Effector memory CD4-positive, alpha-beta T cell (primary cell): ENCODE measurements at regions not wholly inside any gene's neighbourhood (a gene's known extent, or its start where the extent isn't known, plus 50 kb on each side); places are given as distances from the start of the nearest gene placed in this dataset.
"Not testable (repeated sequence)": the region's sequence is repeated elsewhere in the genome, so short reads cannot be mapped to it uniquely, and the experiment has no call there.

Experiments used
- DNase-seq, 3 donors: peaks; one replicate each; pipeline ENCODE4 v3.0.0-alpha.2; 2020
- H3K27ac ChIP-seq: 2 replicates; pipeline ENCODE4 v1.7.0; 2013; ENCODE audit warnings: mild to moderate bottlenecking, low read length, moderate library complexity; ENCODE audit not compliant: insufficient read depth, poor library complexity, severe bottlenecking
- H3K27me3 ChIP-seq: replicated peaks from 2 replicates; pipeline ENCODE4 v1.7.0; 2013; ENCODE audit warnings: mild to moderate bottlenecking, low read length; ENCODE audit not compliant: insufficient read depth, control insufficient read depth, poor library complexity, severe bottlenecking
- H3K36me3 ChIP-seq: 2 replicates; pipeline ENCODE4 v1.7.0; 2013; ENCODE audit warnings: mild to moderate bottlenecking, low read length, moderate library complexity; ENCODE audit not compliant: control insufficient read depth, insufficient read depth
- H3K4me1 ChIP-seq: 2 replicates; pipeline ENCODE4 v1.7.0; 2013; ENCODE audit warnings: low read length, mild to moderate bottlenecking; ENCODE audit not compliant: control insufficient read depth, insufficient read depth, poor library complexity, severe bottlenecking
- H3K4me3 ChIP-seq: 2 replicates; pipeline ENCODE4 v1.7.0; 2013; ENCODE audit warnings: low read length, low read depth, mild to moderate bottlenecking; ENCODE audit not compliant: insufficient read depth, poor library complexity, severe bottlenecking
- H3K9me3 ChIP-seq: 2 replicates; pipeline ENCODE4 v1.7.0; 2013; ENCODE audit warnings: mild to moderate bottlenecking, low read length, moderate library complexity; ENCODE audit not compliant: control insufficient read depth

DNA sequence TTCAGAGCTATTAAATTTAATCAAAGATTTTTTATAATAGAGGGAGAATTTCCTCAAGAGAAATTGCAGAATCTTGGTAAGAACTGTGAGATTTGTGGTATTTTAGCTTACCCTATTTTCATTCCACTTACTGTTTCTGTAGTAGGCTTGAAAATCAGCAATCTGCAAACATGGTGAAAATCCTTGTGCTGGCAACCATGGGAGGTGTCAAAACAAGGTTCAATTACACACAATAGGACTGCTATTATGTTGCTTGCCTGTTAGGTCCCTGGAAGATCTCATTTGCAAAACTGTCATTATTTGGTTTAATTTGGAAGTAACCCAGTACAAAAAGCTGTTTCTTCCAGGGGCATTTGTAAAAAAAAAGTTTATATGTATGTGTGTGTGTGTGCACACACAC is 662.8 kb upstream of the SLITRK6 start:
- Histone ChIP-seq H3K27ac (no peak overlapping the region), H3K27me3 (no peaks in the 10 kb centered on the region), H3K4me3 (no peak overlapping the region), H3K9me3 (no peaks in the 10 kb centered on the region), H3K4me1 (no peaks in the 10 kb centered on the region), H3K36me3 (no peaks in the 10 kb centered on the region)
- DNase-seq, result no peak

DNA sequence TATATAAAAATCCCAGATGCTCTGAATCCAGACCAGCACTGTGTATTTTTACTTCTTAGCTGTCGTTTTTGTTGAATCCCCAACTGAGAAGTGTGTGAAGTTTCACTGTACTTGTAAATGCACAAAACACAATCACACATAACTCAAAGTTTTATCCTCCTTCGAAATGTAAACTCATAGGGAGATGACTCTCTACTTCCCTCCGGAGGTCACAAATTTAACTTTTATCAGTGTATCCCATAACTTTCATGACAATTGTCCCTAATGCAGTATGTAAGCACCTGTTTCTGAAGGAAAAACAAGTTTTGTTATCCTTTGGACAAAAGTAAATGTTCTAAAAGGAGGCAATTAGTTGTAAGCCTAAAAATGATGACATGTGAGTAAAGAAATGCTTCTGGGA is 665.0 kb upstream of the SLITRK6 start:
- Histone ChIP-seq H3K4me1 (no peaks in the 10 kb centered on the region), H3K4me3 (no peak overlapping the region), H3K27ac (no peak overlapping the region), H3K9me3 (no peaks in the 10 kb centered on the region), H3K27me3 (no peaks in the 10 kb centered on the region), H3K36me3 (no peaks in the 10 kb centered on the region)
- DNase-seq, result no peak

DNA sequence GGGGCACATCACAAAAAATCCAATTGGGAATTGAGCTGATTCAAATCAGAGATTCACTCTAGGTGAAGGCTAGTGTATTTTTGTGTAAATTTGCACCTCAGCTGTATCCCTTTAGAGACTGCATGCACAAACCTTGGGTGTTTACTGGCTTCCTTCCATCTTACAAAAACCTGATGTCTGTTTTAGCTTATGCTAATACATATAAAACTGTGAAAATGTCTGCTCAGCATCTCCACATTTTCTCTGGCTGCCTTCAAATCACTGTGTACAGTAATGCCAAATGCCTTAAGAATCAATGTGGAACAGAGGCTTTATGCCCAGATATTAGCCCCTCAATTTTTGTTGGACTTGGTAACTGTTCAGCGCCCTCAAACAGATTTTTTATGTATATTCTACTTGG is 675.8 kb upstream of the SLITRK6 start:
- no peaks in the 10 kb centered on the region for H3K9me3 ChIP-seq
- no peaks in the 10 kb centered on the region for H3K4me1 ChIP-seq
- DNase-seq, result no peak
- H3K36me3 ChIP-seq, result no peaks in the 10 kb centered on the region
- H3K4me3 ChIP-seq, result no peak overlapping the region
- no peaks in the 10 kb centered on the region for H3K27me3 ChIP-seq
- H3K27ac ChIP-seq, result no peak overlapping the region

DNA sequence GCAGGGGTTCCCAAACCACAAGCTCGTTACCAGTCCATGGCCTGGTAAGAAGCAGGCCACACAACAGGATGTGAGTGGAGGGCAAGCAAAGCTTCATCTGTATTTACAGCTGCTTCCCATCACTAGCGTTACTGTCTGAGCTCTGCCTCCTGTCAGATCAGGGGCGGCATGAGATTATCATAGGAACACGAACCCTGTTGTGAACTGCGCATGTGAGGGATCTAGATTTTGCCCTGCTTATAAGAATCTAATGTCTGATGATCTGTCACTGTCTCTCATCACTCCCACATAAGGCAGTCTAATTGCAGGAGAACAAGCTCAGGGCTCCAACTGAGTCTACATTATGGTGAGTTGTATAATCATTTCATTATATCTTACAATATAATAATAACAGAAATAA is 677.4 kb upstream of the SLITRK6 start:
- H3K36me3 ChIP-seq, result no peaks in the 10 kb centered on the region
- no peaks in the 10 kb centered on the region for H3K9me3 ChIP-seq
- no peak for DNase-seq
- H3K4me1 ChIP-seq, result no peaks in the 10 kb centered on the region
- H3K27ac ChIP-seq, result no peak overlapping the region
- no peaks in the 10 kb centered on the region for H3K27me3 ChIP-seq
- H3K4me3 ChIP-seq, result no peak overlapping the region

DNA sequence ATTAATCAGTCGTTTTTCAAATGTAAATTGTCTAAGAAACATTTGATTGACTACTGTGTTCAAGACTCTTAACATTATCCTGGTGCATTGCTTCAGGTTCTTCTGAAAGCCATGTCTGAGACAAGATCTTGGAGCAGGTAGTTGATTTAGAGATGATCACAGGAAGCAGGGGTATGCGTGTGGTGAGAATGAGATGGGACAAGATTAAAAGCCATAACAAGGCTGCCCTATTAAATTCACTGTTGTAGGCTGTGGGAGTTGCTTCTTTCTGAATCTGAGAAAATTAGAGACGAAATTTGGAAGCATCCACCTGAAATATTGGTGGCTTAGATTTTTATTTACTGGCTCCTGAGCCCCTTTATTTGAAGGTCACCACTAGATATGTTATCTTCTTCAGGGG is 687.4 kb upstream of the SLITRK6 start:
- H3K36me3 ChIP-seq, result no peaks in the 10 kb centered on the region
- DNase-seq, result no peak

DNA sequence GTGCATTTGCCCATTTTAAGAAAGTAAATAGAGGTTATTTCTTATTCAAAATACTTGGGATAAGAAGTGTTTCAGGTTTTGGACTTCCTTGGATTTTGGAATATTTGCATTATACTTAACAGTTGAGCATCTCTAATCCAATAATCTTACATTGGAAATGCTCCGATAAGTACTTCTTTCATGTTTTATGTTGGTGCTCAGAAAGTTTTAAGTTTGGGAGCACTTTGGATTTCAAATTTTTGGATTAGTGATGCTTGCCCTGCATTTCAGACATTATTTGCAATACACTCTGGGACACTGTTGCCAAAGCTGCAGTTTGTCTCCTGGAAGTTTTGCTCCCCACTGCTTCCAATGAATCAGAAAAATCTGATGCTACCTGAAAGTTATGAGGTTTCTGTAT is 691.9 kb upstream of the SLITRK6 start:
- Histone ChIP-seq H3K36me3 (no peaks in the 10 kb centered on the region), H3K27ac (no peak overlapping the region), H3K9me3 (no peaks in the 10 kb centered on the region), H3K4me3 (no peak overlapping the region), H3K27me3 (no peaks in the 10 kb centered on the region), H3K4me1 (no peaks in the 10 kb centered on the region)
- DNase-seq, result no peak

More for the DNA sequence above, 687.4 kb upstream of the SLITRK6 start:
- H3K4me3 ChIP-seq, result no peak overlapping the region
- no peaks in the 10 kb centered on the region for H3K9me3 ChIP-seq
- H3K27me3 ChIP-seq, result no peaks in the 10 kb centered on the region
- no peak overlapping the region for H3K27ac ChIP-seq
- no peaks in the 10 kb centered on the region for H3K4me1 ChIP-seq

DNA sequence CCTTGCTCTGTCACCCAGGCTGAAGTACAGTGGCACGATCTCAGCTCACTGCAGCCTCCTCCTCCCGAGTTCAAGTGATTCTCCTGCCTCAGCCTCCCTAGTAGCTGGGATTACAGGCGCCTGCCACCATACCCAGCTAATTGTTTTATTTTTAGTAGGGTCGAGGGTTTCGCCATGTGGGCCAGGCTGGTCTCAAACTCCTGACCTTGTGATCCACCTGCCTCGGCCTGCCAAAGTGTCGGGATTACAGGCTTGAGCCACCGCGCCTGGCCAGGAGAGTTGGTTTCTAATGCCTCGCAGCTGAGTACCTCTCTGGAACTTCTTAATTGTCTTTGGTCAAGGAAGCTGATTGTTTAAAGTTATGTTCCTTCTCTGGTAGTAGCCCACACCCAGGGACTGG is 702.7 kb upstream of the SLITRK6 start:
- DNase-seq, result not testable (repeated sequence)

DNA sequence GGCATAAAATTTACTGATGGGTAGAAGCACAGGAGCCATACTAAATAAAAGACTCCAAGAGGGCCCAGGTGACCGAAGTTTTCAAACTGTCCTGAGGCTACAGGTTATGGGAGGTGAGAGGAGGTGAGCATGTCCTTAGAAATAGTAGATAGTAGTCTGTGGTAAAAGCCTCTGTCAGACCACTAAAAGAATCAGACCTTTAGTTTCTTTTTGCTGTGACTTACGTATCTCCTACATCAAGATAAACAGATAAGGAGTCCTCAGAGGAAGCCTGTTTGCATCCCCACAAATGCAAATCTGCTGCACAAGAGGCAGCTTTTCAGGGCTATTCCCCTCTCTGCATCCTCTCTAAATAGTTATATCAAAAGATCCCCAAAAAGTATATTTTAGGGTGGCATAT is 711.6 kb upstream of the SLITRK6 start:
- Histone ChIP-seq H3K27me3 (no peaks in the 10 kb centered on the region), H3K27ac (no peak overlapping the region), H3K9me3 (no peaks in the 10 kb centered on the region), H3K36me3 (no peaks in the 10 kb centered on the region), H3K4me1 (no peaks in the 10 kb centered on the region), H3K4me3 (no peak overlapping the region)
- no peak for DNase-seq

More for the DNA sequence above, 702.7 kb upstream of the SLITRK6 start:
- H3K36me3 ChIP-seq, H3K4me1 ChIP-seq, H3K4me3 ChIP-seq, H3K9me3 ChIP-seq, H3K27me3 ChIP-seq, H3K27ac ChIP-seq: not testable (repeated sequence)

DNA sequence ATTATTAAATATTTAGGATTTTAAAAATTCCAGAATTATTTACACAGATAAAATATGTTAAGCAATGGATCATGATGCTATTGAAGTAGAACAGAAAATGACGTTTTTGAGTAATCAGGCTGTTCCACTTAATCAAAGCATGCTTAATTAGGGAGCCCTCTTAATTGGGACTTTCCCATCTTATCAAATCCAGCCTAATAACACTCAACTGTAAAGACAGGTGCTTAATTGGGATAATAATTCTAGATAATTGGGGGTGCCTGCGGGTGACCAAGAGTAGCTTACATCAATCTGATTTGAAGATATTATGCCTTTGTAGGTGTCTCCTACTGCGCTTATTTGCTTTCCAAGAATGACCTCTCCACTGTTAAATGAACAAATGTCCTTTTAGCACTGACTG is 742.2 kb upstream of the SLITRK6 start:
- Histone ChIP-seq H3K27me3 (no peaks in the 10 kb centered on the region), H3K4me1 (no peaks in the 10 kb centered on the region), H3K36me3 (no peaks in the 10 kb centered on the region), H3K27ac (no peak overlapping the region), H3K9me3 (no peaks in the 10 kb centered on the region), H3K4me3 (no peak overlapping the region)
- DNase-seq, result no peak

DNA sequence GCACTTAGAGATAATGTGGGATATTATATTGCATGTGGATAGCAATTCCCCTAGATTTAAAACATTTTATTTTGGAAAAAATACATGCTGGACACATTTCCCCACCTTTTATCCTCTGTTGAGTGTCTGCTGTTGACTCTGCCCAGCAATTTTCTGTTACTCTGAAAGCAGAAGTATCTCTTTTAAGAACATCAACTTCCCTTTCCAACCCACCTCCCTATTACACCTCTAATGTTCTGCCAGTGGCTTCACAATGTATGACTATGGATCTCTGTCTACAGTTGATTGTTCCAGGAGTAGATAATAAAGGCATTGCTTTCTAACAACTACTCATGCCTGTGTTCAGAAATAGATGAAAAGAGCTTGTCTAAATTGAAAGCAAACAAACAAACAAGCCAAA is 754.8 kb upstream of the SLITRK6 start:
- no peak overlapping the region for H3K4me3 ChIP-seq
- H3K4me1 ChIP-seq, result no peaks in the 10 kb centered on the region
- H3K9me3 ChIP-seq, result no peaks in the 10 kb centered on the region
- H3K27ac ChIP-seq, result no peak overlapping the region
- H3K36me3 ChIP-seq, result no peaks in the 10 kb centered on the region
- DNase-seq, result no peak
- no peaks in the 10 kb centered on the region for H3K27me3 ChIP-seq

DNA sequence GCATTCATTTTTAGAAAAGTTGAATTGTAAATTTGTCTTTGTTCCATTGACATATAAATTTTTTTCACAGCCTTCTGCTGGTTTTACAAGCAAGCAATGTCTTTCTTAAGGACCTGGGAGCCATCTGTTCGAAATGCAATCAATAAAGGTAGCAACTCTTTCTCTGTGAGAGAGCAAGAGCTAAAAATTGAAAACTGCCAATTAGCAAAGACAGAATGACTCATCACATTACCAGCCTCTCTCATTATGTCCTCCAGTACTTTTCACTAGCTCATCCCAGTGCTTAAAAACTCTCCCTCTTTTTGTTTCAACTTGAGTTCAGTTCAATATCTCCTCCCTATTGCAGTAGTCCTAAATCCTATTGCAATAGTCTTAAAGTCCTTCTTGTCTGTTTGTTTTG is 760.7 kb upstream of the SLITRK6 start:
- no peak overlapping the region for H3K4me3 ChIP-seq
- H3K27ac ChIP-seq, result no peak overlapping the region
- no peaks in the 10 kb centered on the region for H3K27me3 ChIP-seq
- H3K9me3 ChIP-seq, result no peaks in the 10 kb centered on the region
- DNase-seq, result no peak
- no peaks in the 10 kb centered on the region for H3K4me1 ChIP-seq
- H3K36me3 ChIP-seq, result no peaks in the 10 kb centered on the region
